ENCODE measurements at regions not wholly inside any gene's neighbourhood (a gene's known extent, or its start where the extent isn't known, plus 50 kb on each side); places are given as distances from the start of the nearest gene placed in this dataset.
A peak's percentile ranks its signal among the peaks of the same experiment; 100 is the strongest.

- H3K9me3 ChIP-seq (ENCODE audit: insufficient read depth in 2 of 2, low read depth in 1 of 2, low read length in 1 of 2) = no peaks in the 10 kb centered on the region
- H3K4me2 ChIP-seq (ENCODE audit: insufficient read depth in 1 of 2, low read depth in 2 of 2, low read length in 2 of 2) = 0 out of 4 replicates have a peak overlapping the region, but pooled peaks of 1 of the 2 experiments have one; percentile 25
- H3K27me3 ChIP-seq (replicated peaks in 1 of 4; ENCODE audit: control insufficient read depth in 3 of 4, extremely low read depth in 1 of 4, insufficient read depth in 3 of 4, low read length in 3 of 4) = no peaks in the 10 kb centered on the region; a peak in 1 of 7 replicates
- peak; percentile 84 to 93 for DNase-seq (ENCODE audit: low read depth in 1 of 2, low spot score in 2 of 2)
- no peak overlapping the region for H2BK5ac ChIP-seq (ENCODE audit: low read depth, low read length)
- H4K20me1 ChIP-seq (replicated peaks in 1 of 2; ENCODE audit: control insufficient read depth in 1 of 2, insufficient read depth in 2 of 2, low read length in 2 of 2) = no peaks in the 10 kb centered on the region
- no peak overlapping the region for H4K5ac ChIP-seq (ENCODE audit: insufficient read length, low read depth, low read length)
- H2BK120ac ChIP-seq (replicated peaks; ENCODE audit: low read depth, low read length) = no peak overlapping the region
- ChIA-PET CTCF (ENCODE audit: partially characterized antibody) (interaction anchor here (0.6 to 4.6 kb wide), 44 partner anchors 10 to 1548 kb away, joined by 3 to 42 read pairs (median 4); partner anchors contain the start of gene CSRP3), POLR2A (ENCODE audit: partially characterized antibody) (no interaction called here)
- no peaks in the 10 kb centered on the region for H3K79me1 ChIP-seq (ENCODE audit: low read depth, low read length)
- no peak overlapping the region for H3K4me3 ChIP-seq (ENCODE audit: extremely low read depth in 1 of 4, insufficient read depth in 2 of 4, low read depth in 3 of 4, low read length in 4 of 4)
- H3K23me2 ChIP-seq (ENCODE audit: low read depth, low read length) = no peaks in the 10 kb centered on the region
- no peak overlapping the region for H2BK12ac ChIP-seq (ENCODE audit: low read depth, low read length)
- no peak overlapping the region for H3K56ac ChIP-seq (replicated peaks; ENCODE audit: insufficient read length, low read depth, low read length)
- peak; percentile 96 for FAIRE-seq
- H3K27ac ChIP-seq (ENCODE audit: low read depth, low read length) = no peak overlapping the region
- H4K8ac ChIP-seq (ENCODE audit: extremely low read depth, insufficient read depth, low read length) = no peak overlapping the region
- H2AK5ac ChIP-seq (ENCODE audit: low read depth, low read length) = no peak overlapping the region
- H4K91ac ChIP-seq (replicated peaks; ENCODE audit: insufficient read length, low read length) = no peak overlapping the region
- no peaks in the 10 kb centered on the region for H3K79me2 ChIP-seq (ENCODE audit: control insufficient read depth in 1 of 2, insufficient read depth in 2 of 2, low read length in 2 of 2)
- H3K36me3 ChIP-seq (ENCODE audit: control insufficient read depth in 2 of 4, insufficient read depth in 4 of 4, low read length in 3 of 4) = no peaks in the 10 kb centered on the region
- 9% methylated on average over 7 of the region's 7 CpGs; no CpG with 5 or more reads in 1 of the 2 experiments for WGBS, 2 experiments (ENCODE audit: extremely low coverage in 1 of 2, insufficient coverage in 1 of 2, insufficient read length in 1 of 2, insufficient replicate concordance in 2 of 2, low coverage in 1 of 2, low lambda C conversion rate in 2 of 2, missing lambda C conversion rate in 1 of 2)
- H2BK15ac ChIP-seq (ENCODE audit: low read length) = no peak overlapping the region
- no peak overlapping the region for H3K23ac ChIP-seq (ENCODE audit: insufficient read length)
- no peak overlapping the region for H2AFZ ChIP-seq (ENCODE audit: low read length)
- H3K4ac ChIP-seq (replicated peaks; ENCODE audit: insufficient read length, low read depth, low read length) = no peak overlapping the region
- H3K14ac ChIP-seq (ENCODE audit: insufficient read length) = no peak overlapping the region
- H3K18ac ChIP-seq (ENCODE audit: extremely low read depth, low read length) = no peak overlapping the region
- H3K4me1 ChIP-seq (replicated peaks in 1 of 4; ENCODE audit: control insufficient read depth in 3 of 4, insufficient read depth in 4 of 4, low read length in 3 of 4) = peaks cover 0 to 10% (median 3%) of the 10 kb centered on the region in 4 experiments; a peak in 3 of 7 replicates
- H3K9ac ChIP-seq (replicated peaks in 1 of 4; ENCODE audit: extremely low read depth in 1 of 4, low read depth in 3 of 4, low read length in 3 of 4) = no peak overlapping the region
- H2BK20ac ChIP-seq (ENCODE audit: low read length) = no peak overlapping the region
- TF ChIP-seq SAP30 (IDR thresholded peaks at IDR 0.05; ENCODE audit: insufficient read depth, insufficient replicate concordance, low read length) (no peak), TBP (IDR thresholded peaks at IDR 0.05; ENCODE audit: low read depth, low read length) (peak; percentile 81), MAX (IDR thresholded peaks at IDR 0.05) (peak; percentile 82), E2F6 (IDR thresholded peaks at IDR 0.05) (peak; percentile 46; the same call in 1 of the 2 replicates), RAD21 (IDR thresholded peaks at IDR 0.05 in 1 of 2, conservative IDR thresholded peaks at IDR 0.05 in 1 of 2; ENCODE audit: low read depth in 2 of 2, low read length in 2 of 2) (peak; percentile 94 to 96), POU5F1 (IDR thresholded peaks at IDR 0.05; ENCODE audit: low read depth, low read length) (no peak), KDM1A (IDR thresholded peaks at IDR 0.05; ENCODE audit: borderline replicate concordance, low read length) (no peak), RBBP5 (IDR thresholded peaks at IDR 0.05; ENCODE audit: borderline replicate concordance, low read depth, low read length) (no peak), SP2 (IDR thresholded peaks at IDR 0.05; ENCODE audit: low read length) (no peak), SRF (IDR thresholded peaks at IDR 0.05; ENCODE audit: low read depth, low read length) (no peak), ASH2L (IDR thresholded peaks at IDR 0.05; ENCODE audit: low read length) (no peak), CHD2 (IDR thresholded peaks at IDR 0.05; ENCODE audit: low read length) (no peak), POLR2A (IDR thresholded peaks at IDR 0.05; ENCODE audit: control extremely low read depth in 1 of 2, low read depth in 2 of 2, low read length in 2 of 2) (no peak), TEAD4 (IDR thresholded peaks at IDR 0.05; ENCODE audit: low read depth, low read length) (peak; percentile 97)
These were observed 154.9 kb upstream of the NAV2 start for GRCh38 chr11:19557720-19558140.
